Testis (tissue), 2 donors: ENCODE measurements at regions not wholly inside any gene's neighbourhood (a gene's known extent, or its start where the extent isn't known, plus 50 kb on each side); places are given as distances from the start of the nearest gene placed in this dataset.

Experiments used
- DNase-seq: peaks from one replicate; pipeline ENCODE4 v3.0.0-alpha.2; 2019
- H3K27ac ChIP-seq, 2 donors: fragments of 200-600 bp; sonication (generic); one replicate each; pipeline ENCODE4 v1.5.1; 2019
- H3K27me3 ChIP-seq: fragments of 200-600 bp; sonication (generic); one replicate; pipeline ENCODE4 v1.5.1; 2019
- H3K36me3 ChIP-seq: fragments of 200-600 bp; sonication (generic); one replicate; pipeline ENCODE4 v1.5.1; 2017; ENCODE audit warnings: low read depth; ENCODE audit errors: missing control alignments
- H3K4me1 ChIP-seq: fragments of 200-600 bp; sonication (generic); one replicate; pipeline ENCODE4 v1.5.1; 2019
- H3K4me3 ChIP-seq, 2 donors: fragments of 200-600 bp; sonication (generic); one replicate each; pipeline ENCODE4 v1.5.1; 2017 to 2019
- H3K9me3 ChIP-seq: fragments of 200-600 bp; sonication (generic); one replicate; pipeline ENCODE4 v1.5.1; 2017
- CTCF ChIP-seq, 3 experiments: fragments of 450-650 bp in 2 of 3; fragments of 200-600 bp in 1 of 3; sonication (generic) in 1 of 3; IDR thresholded peaks; one replicate each; pipeline ENCODE4 v1.5.1; 2016 to 2019; ENCODE audit warnings: antibody characterized with exemption in 3 of 3, mild to moderate bottlenecking in 2 of 3, moderate library complexity in 1 of 3
- POLR2A ChIP-seq: fragments of 450-650 bp; IDR thresholded peaks from one replicate; pipeline ENCODE4 v1.6.1; 2017; ENCODE audit warnings: antibody characterized with exemption, mild to moderate bottlenecking, moderate library complexity
- WGBS, 2 donors: methylation state at CpG; one replicate each; pipeline ENCODE4 v1.1.5; 2018; 5-methylcytosine and 5-hydroxymethylcytosine counted together
- intact Hi-C: fragments of 100-400 bp; cut with DNase I; formaldehyde crosslinking; loops from one replicate; pipeline ENCODE4 v1.15.1; 2023; ENCODE audit warnings: low total_unique reads

GRCh38 chr10:131010965-131011575 lies 300.5 kb downstream of the TCERG1L start:
- H3K36me3 ChIP-seq = no peaks in the 10 kb centered on the region
- intact Hi-C loops = no loop called here
- no peak overlapping the region for H3K27ac ChIP-seq
- no peak for TF ChIP-seq CTCF (IDR thresholded peaks at IDR 0.05)
- TF ChIP-seq POLR2A = no peak
- no peaks in the 10 kb centered on the region for H3K27me3 ChIP-seq
- DNase-seq = no peak
- H3K4me3 ChIP-seq = no peak overlapping the region
- WGBS, 2 donors = 91 to 97% methylated on average over 9 to 11 of the region's 11 CpGs
- no peaks in the 10 kb centered on the region for H3K4me1 ChIP-seq
- H3K9me3 ChIP-seq = no peaks in the 10 kb centered on the region

GRCh38 chr10:131011936-131012640 lies 299.4 kb downstream of the TCERG1L start:
- intact Hi-C loops = no loop called here
- no peaks in the 10 kb centered on the region for H3K36me3 ChIP-seq
- H3K27ac ChIP-seq = no peak overlapping the region
- no peaks in the 10 kb centered on the region for H3K27me3 ChIP-seq
- no peaks in the 10 kb centered on the region for H3K4me1 ChIP-seq
- no peaks in the 10 kb centered on the region for H3K9me3 ChIP-seq
- no peak overlapping the region for H3K4me3 ChIP-seq
- 89 to 94% methylated on average over 8 to 10 of the region's 10 CpGs for WGBS, 2 donors
- TF ChIP-seq CTCF (IDR thresholded peaks at IDR 0.05) (no peak), POLR2A (no peak)
- DNase-seq = no peak

- 74 to 79% methylated on average over 5 of the region's 5 CpGs for WGBS, 2 donors
- no peak for DNase-seq
- Histone ChIP-seq H3K27me3 (no peaks in the 10 kb centered on the region), H3K4me1 (no peaks in the 10 kb centered on the region), H3K27ac (no peak overlapping the region), H3K36me3 (no peaks in the 10 kb centered on the region), H3K4me3 (no peak overlapping the region), H3K9me3 (no peaks in the 10 kb centered on the region)
- intact Hi-C loops = no loop called here
- no peak for TF ChIP-seq CTCF (IDR thresholded peaks at IDR 0.05)
- no peak for TF ChIP-seq POLR2A
These were observed 298.9 kb downstream of the TCERG1L start for GRCh38 chr10:131012641-131012985.

- intact Hi-C loops = no loop called here
- no peak for DNase-seq
- WGBS, 2 donors = 91 to 94% methylated on average over 12 to 17 of the region's 17 CpGs
- H3K27ac ChIP-seq = no peak overlapping the region
- no peaks in the 10 kb centered on the region for H3K27me3 ChIP-seq
- H3K4me1 ChIP-seq = no peaks in the 10 kb centered on the region
- TF ChIP-seq POLR2A = no peak
- H3K4me3 ChIP-seq = no peak overlapping the region
- no peaks in the 10 kb centered on the region for H3K9me3 ChIP-seq
- H3K36me3 ChIP-seq = no peaks in the 10 kb centered on the region
These were observed 298.1 kb downstream of the TCERG1L start for GRCh38 chr10:131013281-131013912.

GRCh38 chr10:131014271-131014670 lies 297.2 kb downstream of the TCERG1L start:
- TF ChIP-seq POLR2A (no peak), CTCF (IDR thresholded peaks at IDR 0.05) (no peak)
- no peak for DNase-seq
- WGBS, 2 donors = 84 to 89% methylated on average over 3 of the region's 3 CpGs
- H3K36me3 ChIP-seq = no peaks in the 10 kb centered on the region
- no peak overlapping the region for H3K27ac ChIP-seq
- intact Hi-C loops = no loop called here
- peaks cover 4% of the 10 kb centered on the region for H3K4me1 ChIP-seq
- H3K4me3 ChIP-seq = no peak overlapping the region
- no peaks in the 10 kb centered on the region for H3K27me3 ChIP-seq
- no peaks in the 10 kb centered on the region for H3K9me3 ChIP-seq
